ENCODE measurements at regions not wholly inside any gene's neighbourhood (a gene's known extent, or its start where the extent isn't known, plus 50 kb on each side); places are given as distances from the start of the nearest gene placed in this dataset.

DNA sequence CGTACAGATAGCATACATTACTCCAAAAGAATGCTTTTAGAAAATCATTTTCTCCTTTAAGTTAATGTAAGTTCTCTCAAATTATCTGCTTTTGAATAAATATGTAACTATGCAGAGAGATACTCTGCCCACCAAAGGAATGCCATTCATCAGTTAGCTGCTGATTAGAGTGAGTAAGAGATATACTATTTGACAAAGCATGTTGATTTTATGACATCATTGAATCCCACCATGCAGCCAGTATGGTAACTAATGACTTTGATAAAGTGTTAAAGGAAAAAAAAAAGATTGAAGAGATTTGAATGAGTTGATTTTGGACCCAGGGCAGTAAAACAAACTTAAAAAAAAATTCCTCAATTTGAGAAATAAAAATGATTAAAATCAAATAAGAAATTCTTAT, 521.5 kb downstream of the SLITRK6 start:
- DNase-seq = no peak

DNA sequence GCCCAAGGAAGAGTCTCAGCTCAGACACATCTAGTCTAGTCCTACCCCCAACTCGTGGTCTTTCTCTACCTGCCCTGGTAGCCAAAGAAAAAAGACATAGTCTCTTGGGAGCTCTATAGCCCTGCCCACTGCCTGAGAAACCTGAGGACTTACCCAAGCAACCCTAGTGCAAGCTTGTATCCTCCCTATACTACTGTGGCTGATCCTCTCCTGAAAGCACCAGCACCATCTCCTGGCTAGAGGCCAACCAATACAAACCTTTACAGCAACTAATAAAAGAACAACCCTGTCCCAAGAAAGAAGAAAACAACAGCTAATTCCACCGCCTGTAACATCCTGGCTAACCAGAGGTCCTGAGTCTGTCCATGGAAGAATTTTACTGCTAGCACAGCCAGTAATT, 532.4 kb downstream of the SLITRK6 start:
- no peak for DNase-seq

GRCh38 chr13:85266331-85266730, 532.9 kb downstream of the SLITRK6 start:
- no peak for DNase-seq

DNA sequence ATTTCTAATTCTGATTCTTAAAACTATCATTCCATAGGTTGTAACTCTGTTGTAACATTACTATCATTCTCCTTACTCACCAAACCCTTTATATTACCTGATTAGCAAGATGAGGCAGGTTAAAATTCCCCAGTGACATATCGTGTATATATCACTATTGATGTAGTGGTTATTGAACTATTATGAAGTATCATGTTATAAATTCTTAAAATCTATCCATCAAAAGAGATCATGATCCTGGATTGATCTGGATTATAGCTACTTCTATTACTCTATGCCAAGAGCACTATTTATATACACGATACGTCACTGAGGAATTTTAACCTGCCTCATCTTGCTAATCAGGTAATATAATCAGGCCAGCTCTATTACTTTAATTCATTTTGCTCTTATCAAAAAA, 533.9 kb downstream of the SLITRK6 start:
- no peak for DNase-seq

- no peak for DNase-seq
These were observed 536.7 kb downstream of the SLITRK6 start for GRCh38 chr13:85262499-85262898.

DNA sequence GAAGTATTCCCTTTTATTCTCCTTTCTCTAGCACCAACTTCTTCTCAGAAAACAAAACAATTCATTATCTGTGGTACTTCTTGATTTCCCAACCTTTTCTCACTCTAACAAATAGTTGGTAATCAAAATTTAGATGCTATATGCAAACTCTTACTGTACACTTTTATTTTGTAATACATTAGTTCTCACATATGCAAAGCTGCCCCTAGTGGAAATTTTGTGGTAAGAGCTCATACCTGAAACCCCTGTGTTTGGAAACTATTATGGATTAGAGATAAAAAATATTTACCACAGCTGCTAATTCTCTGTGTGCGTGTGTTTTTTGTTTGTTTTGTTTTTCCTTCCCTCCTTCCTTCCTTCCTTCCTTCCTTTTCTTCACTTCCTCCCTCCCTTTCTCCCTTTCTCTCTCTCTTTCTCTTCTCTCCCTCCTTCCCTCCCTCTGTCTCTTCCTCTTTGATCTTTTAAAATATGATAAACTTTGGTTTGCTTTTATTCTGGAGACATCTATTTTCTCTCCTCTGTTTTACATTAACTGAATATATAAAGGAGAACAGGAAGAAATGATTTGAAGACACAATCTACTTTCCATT, 537.4 kb downstream of the SLITRK6 start:
- no peak for DNase-seq

DNA sequence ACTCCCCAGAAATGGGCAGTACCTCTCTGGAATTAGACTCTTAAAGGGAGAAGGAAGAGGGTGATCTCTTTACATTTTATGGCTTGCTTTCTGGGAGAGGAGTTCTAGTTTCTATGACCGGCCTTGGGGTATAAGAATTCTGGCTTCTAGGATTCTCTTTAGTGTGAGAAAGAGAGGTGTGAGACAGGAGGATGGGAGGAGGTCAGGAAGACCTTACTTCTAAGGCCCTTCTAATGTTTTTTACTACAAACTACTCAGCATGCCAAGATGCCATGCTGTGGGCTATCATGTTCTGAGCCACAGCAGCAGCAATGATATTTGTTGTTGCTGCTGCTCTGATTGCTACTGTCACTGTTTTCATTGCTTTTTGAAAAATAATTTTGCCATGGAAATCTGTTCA, 538.3 kb downstream of the SLITRK6 start:
- DNase-seq = no peak

GRCh38 chr13:85255978-85256377, 543.2 kb downstream of the SLITRK6 start:
- no peak for DNase-seq

DNA sequence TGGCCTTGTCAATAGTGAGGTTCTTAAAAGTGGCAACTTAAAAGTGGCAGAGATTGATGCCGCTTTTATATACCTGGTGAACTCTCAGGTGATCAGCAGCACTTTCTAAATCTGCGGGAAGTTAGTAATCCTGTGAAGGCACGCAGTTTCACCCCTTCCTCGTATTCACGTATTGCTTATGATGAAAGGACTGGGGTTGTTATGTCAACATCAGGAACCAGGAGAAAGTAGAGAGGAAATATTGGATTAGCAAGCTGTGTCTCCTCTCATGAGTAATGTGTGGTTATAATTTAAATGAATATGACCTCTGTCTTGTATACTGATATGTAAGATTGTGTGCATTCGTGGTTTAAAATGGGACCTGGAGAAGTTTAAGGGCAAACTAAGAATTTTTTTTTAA, 544.6 kb downstream of the SLITRK6 start:
- DNase-seq = no peak

- DNase-seq = no peak
These were observed 550.1 kb downstream of the SLITRK6 start for GRCh38 chr13:85249151-85249550.

DNA sequence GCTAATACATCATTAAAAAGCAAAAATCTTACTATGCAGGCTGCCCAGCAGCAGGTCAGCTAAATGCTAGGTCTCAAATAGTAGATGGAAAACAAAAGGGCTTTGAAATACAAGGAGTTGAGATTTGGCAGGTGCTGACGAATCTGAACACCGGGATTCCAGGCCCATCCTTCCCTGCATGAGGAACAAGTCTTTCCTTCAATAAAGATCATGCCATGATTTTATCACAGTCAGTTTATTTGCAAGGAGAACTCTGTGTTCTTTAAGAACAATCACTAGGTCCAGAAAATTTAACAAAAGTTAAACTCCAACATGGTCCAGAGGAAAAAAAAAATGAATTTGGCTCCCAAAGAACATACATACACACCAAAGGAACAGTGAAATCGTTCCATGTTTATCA, 551.4 kb downstream of the SLITRK6 start:
- no peak for DNase-seq

DNA sequence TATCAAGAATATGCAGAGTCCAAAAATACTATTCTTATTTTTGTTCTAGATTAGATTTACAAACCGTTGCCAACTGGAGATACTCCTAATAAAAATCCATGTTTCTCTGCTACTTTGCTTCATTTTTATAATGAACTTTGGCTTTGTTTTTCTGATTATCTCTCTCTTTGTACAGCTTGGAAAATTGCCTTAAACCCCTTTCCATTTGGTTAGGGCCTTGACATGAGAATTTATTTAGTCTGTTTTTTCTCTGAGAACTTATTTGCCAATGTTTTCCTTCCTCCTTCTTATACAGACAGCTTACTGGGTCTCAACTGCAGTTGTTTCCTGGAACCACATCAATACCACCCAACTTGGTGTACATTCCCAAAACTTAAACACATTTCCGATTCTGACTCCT, 555.4 kb downstream of the SLITRK6 start:
- DNase-seq = no peak

GRCh38 chr13:85241060-85241459, 558.2 kb downstream of the SLITRK6 start:
- DNase-seq = no peak

- no peak for DNase-seq
These were observed 562.8 kb downstream of the SLITRK6 start for GRCh38 chr13:85236413-85236812.

DNA sequence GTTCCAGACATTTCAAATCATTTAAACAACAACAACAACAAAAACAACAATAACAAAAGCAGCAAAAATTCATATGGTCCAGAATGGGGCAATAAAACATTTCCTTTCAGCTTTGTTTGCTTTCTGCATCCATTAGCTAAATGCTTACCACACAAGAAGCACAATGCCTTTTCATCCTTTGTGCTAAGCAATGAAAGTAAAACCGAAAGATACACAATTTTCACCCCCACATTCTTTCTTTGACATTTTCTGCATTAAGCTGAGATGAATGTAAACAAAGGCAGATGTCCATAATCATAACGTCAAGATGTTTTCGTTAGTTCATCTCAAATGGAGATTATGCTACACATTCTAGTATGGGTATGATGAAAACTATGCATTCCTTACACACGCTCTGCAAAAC, 568.5 kb downstream of the SLITRK6 start:
- DNase-seq = no peak

DNA sequence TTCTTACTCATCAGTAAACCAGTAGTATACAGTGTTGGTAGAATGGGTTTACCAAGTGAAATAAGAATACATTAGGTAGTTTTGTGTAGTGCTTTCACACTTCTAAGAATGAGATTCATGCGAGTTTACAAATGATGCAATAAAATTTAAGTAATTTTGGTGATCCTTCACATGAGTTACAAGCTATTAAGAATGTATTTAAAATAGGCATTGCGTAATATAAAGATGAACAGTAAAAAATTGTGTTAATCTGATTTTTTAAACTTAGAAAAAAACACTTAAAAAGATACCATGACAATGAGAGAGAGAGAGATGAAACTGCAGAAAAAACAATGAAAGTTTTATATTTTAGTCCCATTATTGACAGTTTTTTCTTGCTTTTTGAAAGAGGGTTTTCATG, 570.5 kb downstream of the SLITRK6 start:
- DNase-seq = no peak

- DNase-seq = no peak
These were observed 575.1 kb downstream of the SLITRK6 start for GRCh38 chr13:85223883-85224656.

DNA sequence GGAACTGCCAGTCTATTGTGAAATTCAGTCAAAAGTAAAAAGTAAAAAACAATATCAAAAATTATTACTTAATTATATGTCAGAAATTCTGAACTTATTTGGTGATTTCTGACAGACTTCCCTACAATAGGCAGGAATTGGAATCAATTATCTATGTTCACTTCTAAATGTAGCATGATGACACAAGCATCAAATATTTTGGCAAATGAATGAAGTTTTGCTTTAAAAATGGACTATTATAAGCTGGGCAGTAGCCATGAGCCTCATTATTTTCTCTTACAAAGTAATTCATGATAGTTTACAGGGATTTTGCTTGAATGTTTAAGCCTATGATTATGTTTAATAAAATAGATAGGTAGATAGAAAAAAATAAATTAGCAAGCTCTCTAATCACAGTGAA, 582.6 kb downstream of the SLITRK6 start:
- no peak for DNase-seq

DNA sequence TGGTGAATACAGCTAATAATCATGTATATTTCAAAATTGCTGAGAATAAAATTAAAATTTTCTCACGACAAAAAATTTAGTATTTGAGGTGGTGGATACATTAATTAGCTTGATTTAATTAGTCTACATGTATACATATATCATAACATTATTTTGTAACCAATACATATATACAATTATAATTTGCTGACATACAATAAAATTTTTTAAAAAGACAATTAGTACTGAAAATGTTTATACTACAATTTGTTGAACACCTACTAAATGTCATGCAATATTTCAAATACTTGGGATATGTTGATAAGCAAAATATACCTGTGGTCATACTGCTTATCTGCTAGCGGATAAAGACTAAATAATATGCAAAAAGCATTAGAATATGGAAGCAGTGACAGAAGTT, 586.5 kb downstream of the SLITRK6 start:
- DNase-seq = no peak

- no peak for DNase-seq
These were observed 594.4 kb downstream of the SLITRK6 start for GRCh38 chr13:85204668-85205344.

DNA sequence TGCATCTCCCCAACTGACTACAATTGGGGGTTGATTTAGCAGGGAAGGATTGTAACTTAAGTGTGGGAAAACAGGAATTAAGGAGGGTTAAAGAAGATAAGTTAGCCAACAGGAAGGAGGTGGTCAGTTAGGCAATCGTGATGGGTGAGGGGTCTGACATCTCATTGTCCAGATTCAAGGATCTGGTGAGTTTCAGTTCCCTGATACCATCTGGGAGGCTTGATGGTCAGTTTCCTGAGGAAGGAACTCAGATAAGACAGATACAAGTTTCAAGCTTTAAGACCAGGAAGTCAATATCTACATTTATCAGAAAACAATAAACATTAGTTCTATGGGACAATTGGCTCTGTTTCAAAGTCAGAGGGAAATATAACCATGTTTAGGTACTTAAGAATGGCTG, 601.8 kb downstream of the SLITRK6 start:
- no peak for DNase-seq

GRCh38 chr13:85194482-85194881, 604.7 kb downstream of the SLITRK6 start:
- DNase-seq = no peak

DNA sequence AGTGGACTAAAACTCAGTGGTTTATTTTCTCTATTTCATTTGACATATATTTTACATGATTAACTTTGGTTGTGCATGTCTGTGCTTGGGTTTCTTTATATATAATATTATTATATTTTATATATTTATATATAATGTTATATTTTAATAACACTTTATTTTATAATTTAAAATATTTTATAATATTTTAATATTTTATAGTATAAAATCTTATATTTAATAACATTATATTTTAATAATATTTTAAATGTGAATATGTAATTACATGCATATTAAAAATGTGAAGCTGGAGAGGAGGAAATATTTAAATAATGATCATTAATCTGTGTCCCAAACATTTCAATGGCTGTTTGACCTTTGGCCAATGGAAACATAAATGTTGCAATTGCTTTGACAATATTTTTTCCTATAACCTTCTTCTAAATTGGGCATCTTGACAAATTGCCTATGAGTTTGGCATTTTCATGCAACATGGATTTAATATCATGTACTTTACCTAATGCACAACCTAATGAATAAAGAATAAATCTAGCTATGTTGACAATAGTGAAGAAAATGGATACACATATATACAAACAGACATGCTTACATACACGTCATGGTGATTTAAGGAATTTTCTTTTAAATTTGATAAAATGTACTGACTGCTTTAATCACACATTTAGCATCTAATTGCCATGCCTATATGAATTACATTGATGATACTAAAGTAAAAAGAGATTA, 607.1 kb downstream of the SLITRK6 start:
- no peak for DNase-seq
